Dendritic cell treated with granulocyte-macrophage colony-stimulating factor and Interleukin-4, amounts not matched to agents 40 ng/mL and 50 ng/mL, for 4 days (primary cell): ENCODE measurements at regions not wholly inside any gene's neighbourhood (a gene's known extent, or its start where the extent isn't known, plus 50 kb on each side); places are given as distances from the start of the nearest gene placed in this dataset.

Experiments
- H3K27ac Mint-ChIP-seq: one replicate; pipeline ENCODE4 v1.8.0; 2022; ENCODE audit warnings: mild to moderate bottlenecking, mixed read lengths
- H3K27me3 Mint-ChIP-seq: one replicate; pipeline ENCODE4 v1.8.0; 2022; ENCODE audit warnings: mild to moderate bottlenecking, mixed read lengths
- H3K36me3 Mint-ChIP-seq: one replicate; pipeline ENCODE4 v1.8.0; 2022; ENCODE audit warnings: low read depth, mixed read lengths
- H3K4me1 Mint-ChIP-seq: one replicate; pipeline ENCODE4 v1.8.0; 2022; ENCODE audit warnings: low read depth, mixed read lengths
- H3K4me3 Mint-ChIP-seq: one replicate; pipeline ENCODE4 v1.8.0; 2022; ENCODE audit warnings: mild to moderate bottlenecking, moderate library complexity, mixed read lengths
- H3K9me3 Mint-ChIP-seq: one replicate; pipeline ENCODE4 v1.8.0; 2022; ENCODE audit warnings: mixed read lengths
- intact Hi-C: fragments of 100-400 bp; cut with micrococcal nuclease; formaldehyde crosslinking; loops from one replicate; pipeline ENCODE4 v1.15.0; 2022

DNA sequence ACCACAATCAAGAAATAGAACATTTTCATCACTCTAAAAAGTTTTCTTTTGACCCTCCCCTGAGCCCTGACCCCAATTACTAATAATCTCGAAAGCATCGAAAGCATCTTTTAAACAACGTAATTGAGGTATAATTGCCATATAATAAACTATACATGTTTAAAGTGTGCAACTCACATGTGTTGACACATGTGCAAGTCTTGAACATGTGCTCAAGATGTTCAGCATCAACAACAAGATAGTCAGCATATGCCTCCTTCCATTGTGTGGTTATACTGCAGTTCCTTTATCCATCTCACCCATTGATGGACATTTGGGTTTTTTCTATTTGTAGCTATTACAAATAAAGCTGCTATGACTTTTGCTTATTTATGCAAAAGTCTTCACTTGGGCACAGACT lies 90.7 kb downstream of the RIPK4 start:
- Mint-ChIP-seq H3K27me3 (peaks cover 10% of the 10 kb centered on the region), H3K4me3 (no peak overlapping the region), H3K36me3 (no peaks in the 10 kb centered on the region), H3K27ac (no peak overlapping the region), H3K9me3 (no peaks in the 10 kb centered on the region), H3K4me1 (peaks cover 40% of the 10 kb centered on the region)
- intact Hi-C loops: no loop called here

- Mint-ChIP-seq H3K4me3 (no peak overlapping the region), H3K9me3 (no peaks in the 10 kb centered on the region), H3K36me3 (no peaks in the 10 kb centered on the region), H3K4me1 (peaks cover 41% of the 10 kb centered on the region), H3K27ac (no peak overlapping the region), H3K27me3 (peaks cover 9% of the 10 kb centered on the region)
- intact Hi-C loops: no loop called here
These were observed 91.3 kb downstream of the RIPK4 start for GRCh38 chr21:41675574-41675973.

GRCh38 chr21:41674402-41674801 lies 92.5 kb downstream of the RIPK4 start:
- Mint-ChIP-seq H3K27ac (no peak overlapping the region), H3K4me3 (no peak overlapping the region), H3K4me1 (peaks cover 35% of the 10 kb centered on the region), H3K36me3 (no peaks in the 10 kb centered on the region), H3K9me3 (no peaks in the 10 kb centered on the region), H3K27me3 (peaks cover 9% of the 10 kb centered on the region)
- intact Hi-C loops: no loop called here

DNA sequence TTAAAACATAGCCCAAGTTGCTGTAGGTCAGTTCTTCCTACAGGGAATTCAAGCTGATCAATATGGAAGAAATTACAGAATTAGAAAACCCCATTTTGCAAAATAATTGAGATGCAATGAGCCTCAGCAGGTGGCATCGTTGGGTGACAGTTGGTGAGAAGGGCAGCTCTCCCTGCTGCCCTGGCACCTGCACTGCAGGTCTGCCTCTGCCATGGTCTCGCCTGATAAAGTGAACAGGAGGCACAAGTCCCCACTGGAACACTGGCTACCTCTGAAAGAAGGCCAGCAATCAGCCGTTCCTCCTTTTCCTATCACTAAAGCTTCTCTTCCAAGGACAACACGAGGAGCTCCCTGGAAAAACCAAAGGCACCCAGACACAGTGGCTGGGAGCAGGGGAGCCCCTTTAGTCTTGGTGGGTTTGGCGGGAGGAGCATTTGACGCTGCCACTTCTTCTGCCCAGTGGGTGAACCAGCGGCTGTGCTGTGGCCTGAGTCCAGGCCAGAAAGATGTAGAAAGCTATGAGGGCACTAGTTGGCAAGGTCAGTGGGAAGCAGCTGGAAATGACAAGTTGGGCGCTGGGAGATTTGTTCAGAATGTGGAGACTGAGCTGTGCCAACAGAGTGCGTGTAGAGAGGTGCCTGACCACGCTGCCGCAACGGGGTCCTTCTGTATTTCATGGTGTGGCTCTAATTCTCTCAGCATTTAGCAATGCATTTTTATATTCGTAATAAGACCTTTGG lies 93.1 kb downstream of the RIPK4 start:
- Mint-ChIP-seq H3K4me3 (no peak overlapping the region), H3K27me3 (peaks cover 9% of the 10 kb centered on the region), H3K9me3 (no peaks in the 10 kb centered on the region), H3K36me3 (no peaks in the 10 kb centered on the region), H3K27ac (no peak overlapping the region), H3K4me1 (peaks cover 28% of the 10 kb centered on the region)
- intact Hi-C loops: no loop called here

DNA sequence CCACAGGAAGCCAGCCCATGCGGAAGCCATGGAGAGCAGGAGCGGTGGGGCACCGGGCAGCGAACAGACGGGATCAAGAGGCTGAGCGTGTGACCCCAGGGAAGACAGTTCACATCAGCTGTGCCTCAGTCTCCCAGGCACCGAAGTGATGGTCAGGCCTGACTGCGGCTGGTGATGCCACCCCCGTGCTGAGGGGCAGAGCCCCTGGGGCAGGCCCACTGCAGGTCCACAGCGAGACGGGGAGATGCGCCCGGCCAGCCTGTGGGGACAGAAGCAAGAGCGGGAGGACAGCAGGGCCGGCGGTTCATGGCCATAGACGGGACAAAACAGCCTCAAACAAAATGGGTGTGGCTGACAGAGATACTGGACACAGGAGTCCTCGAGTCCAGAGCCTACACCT lies 93.8 kb downstream of the RIPK4 start:
- H3K27me3 Mint-ChIP-seq: peaks cover 11% of the 10 kb centered on the region
- peaks cover 21% of the 10 kb centered on the region for H3K4me1 Mint-ChIP-seq

GRCh38 chr21:41672543-41672915 lies 94.3 kb downstream of the RIPK4 start:
- Mint-ChIP-seq H3K36me3 (no peaks in the 10 kb centered on the region), H3K4me1 (peaks cover 20% of the 10 kb centered on the region), H3K4me3 (no peak overlapping the region), H3K27ac (no peak overlapping the region), H3K9me3 (no peaks in the 10 kb centered on the region), H3K27me3 (peaks cover 10% of the 10 kb centered on the region)
- intact Hi-C loops: no loop called here

More for the DNA sequence above, 93.8 kb downstream of the RIPK4 start:
- Mint-ChIP-seq H3K36me3 (no peaks in the 10 kb centered on the region), H3K4me3 (no peak overlapping the region), H3K9me3 (no peaks in the 10 kb centered on the region), H3K27ac (no peak overlapping the region)
- intact Hi-C loops: no loop called here

- intact Hi-C loops: no loop called here
- Mint-ChIP-seq H3K9me3 (no peaks in the 10 kb centered on the region), H3K27me3 (peaks cover 9% of the 10 kb centered on the region), H3K36me3 (no peaks in the 10 kb centered on the region), H3K27ac (peak overlapping the region; percentile 13), H3K4me1 (peaks cover 23% of the 10 kb centered on the region), H3K4me3 (no peak overlapping the region)
These were observed 94.9 kb downstream of the RIPK4 start for GRCh38 chr21:41671859-41672542.

DNA sequence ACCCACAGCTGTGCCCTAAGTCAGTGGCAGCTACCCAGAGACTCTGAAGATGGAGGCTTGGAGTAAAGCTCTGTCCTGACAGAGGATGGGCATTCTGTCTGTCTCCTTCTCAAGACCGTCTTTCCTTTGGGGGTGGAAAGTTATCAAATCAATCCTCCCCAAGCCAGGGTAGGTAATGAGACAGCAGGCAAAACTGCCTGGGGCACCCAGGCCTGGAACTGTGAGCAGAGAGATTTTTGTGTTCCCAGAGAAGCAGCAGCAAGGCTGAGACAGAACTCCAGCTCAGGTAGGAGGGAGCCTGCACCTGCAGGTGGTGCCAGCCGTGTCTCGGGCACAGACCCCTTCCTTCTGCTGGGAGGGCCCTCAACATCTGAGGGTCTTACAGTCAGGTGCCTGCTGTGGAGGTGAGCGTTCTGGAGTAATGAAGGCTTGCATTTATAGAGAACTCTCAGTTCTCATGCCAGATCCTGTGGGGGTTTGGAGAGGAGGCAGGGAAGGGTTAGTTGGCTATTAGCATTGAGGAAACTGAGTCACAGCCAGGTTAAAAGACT lies 95.6 kb downstream of the RIPK4 start:
- Mint-ChIP-seq H3K27ac (peak overlapping the region; percentile 13), H3K27me3 (peaks cover 9% of the 10 kb centered on the region), H3K4me3 (no peak overlapping the region), H3K4me1 (peaks cover 30% of the 10 kb centered on the region), H3K9me3 (no peaks in the 10 kb centered on the region), H3K36me3 (no peaks in the 10 kb centered on the region)
- intact Hi-C loops: no loop called here

GRCh38 chr21:41670056-41670805 lies 96.6 kb downstream of the RIPK4 start:
- intact Hi-C loops: no loop called here
- Mint-ChIP-seq H3K36me3 (no peaks in the 10 kb centered on the region), H3K4me1 (peaks cover 41% of the 10 kb centered on the region), H3K4me3 (no peak overlapping the region), H3K27me3 (peaks cover 9% of the 10 kb centered on the region), H3K9me3 (no peaks in the 10 kb centered on the region), H3K27ac (no peak overlapping the region)

DNA sequence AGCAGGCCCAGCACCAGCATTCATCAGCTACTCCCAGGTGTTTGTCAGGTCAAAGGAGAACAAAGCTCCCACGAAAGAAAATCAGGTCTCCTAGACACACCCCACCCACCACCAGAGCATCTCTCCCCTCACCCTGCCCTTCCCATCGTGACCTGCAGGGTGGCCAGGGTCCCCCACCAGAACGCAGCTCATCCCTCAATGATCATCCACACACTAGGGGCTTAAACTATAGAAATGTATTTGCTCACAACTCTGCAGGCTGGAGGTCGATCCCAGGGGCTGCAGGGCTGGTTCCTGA lies 97.4 kb downstream of the RIPK4 start:
- Mint-ChIP-seq H3K4me1 (peaks cover 48% of the 10 kb centered on the region), H3K4me3 (no peak overlapping the region), H3K27me3 (peaks cover 9% of the 10 kb centered on the region), H3K9me3 (no peaks in the 10 kb centered on the region), H3K27ac (no peak overlapping the region), H3K36me3 (no peaks in the 10 kb centered on the region)
- intact Hi-C loops: no loop called here

- Mint-ChIP-seq H3K9me3 (no peaks in the 10 kb centered on the region), H3K36me3 (no peaks in the 10 kb centered on the region), H3K4me1 (peaks cover 54% of the 10 kb centered on the region), H3K27ac (no peak overlapping the region), H3K27me3 (peaks cover 9% of the 10 kb centered on the region), H3K4me3 (no peak overlapping the region)
- intact Hi-C loops: no loop called here
These were observed 97.9 kb downstream of the RIPK4 start for GRCh38 chr21:41668686-41669532.

GRCh38 chr21:41668051-41668541 lies 98.8 kb downstream of the RIPK4 start:
- peaks cover 62% of the 10 kb centered on the region for H3K4me1 Mint-ChIP-seq
- no peak overlapping the region for H3K4me3 Mint-ChIP-seq
- no peaks in the 10 kb centered on the region for H3K36me3 Mint-ChIP-seq
- intact Hi-C loops: no loop called here
- H3K27me3 Mint-ChIP-seq: peaks cover 9% of the 10 kb centered on the region
- H3K27ac Mint-ChIP-seq: no peak overlapping the region
- no peaks in the 10 kb centered on the region for H3K9me3 Mint-ChIP-seq

DNA sequence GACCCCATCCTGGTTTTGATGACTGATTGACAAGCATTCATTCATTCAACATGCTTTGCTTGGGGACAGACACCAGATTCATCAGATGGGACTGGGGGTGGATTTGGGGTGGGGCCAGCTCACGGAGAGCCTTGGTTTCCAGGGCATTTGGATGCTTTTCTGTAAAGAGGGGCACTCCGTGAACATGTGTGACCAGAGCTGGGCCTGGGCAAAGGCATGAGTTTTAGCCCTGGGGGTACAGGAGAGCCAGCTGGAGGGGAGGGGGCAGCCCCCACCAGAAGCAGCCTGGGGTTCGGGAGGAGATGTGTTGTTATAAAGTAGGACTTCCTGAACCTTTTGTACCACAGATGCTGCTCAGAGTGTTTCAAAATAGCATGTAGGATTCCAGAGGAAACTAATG lies 99.7 kb downstream of the RIPK4 start:
- no peak overlapping the region for H3K4me3 Mint-ChIP-seq
- peaks cover 6% of the 10 kb centered on the region for H3K27me3 Mint-ChIP-seq
- H3K36me3 Mint-ChIP-seq: no peaks in the 10 kb centered on the region
- H3K9me3 Mint-ChIP-seq: no peaks in the 10 kb centered on the region
- peaks cover 55% of the 10 kb centered on the region for H3K4me1 Mint-ChIP-seq
- intact Hi-C loops: no loop called here
- peak overlapping the region; percentile 30 for H3K27ac Mint-ChIP-seq
